B cell (primary cell): ENCODE measurements at regions not wholly inside any gene's neighbourhood (a gene's known extent, or its start where the extent isn't known, plus 50 kb on each side); places are given as distances from the start of the nearest gene placed in this dataset.

Source experiments
- ATAC-seq: fragments of 200-7000 bp; cut with Tn5 transposase; one replicate; pipeline ENCODE4 v1.10.0; 2021; ENCODE audit warnings: low read depth, mild to moderate bottlenecking, moderate number of reproducible peaks, moderate library complexity
- CTCF ChIA-PET: fragments of 350-600 bp; sonication (Branson Sonifier 250); formaldehyde crosslinking; loops from one replicate; lab custom pipeline; 2021; ENCODE audit warnings: antibody characterized with exemption, inconsistent platforms; lab: Charles Lee
- POLR2A ChIA-PET: fragments of 350-600 bp; sonication (Branson Sonifier 250); formaldehyde crosslinking; loops from one replicate; lab custom pipeline; 2021; ENCODE audit warnings: antibody characterized with exemption; lab: Charles Lee
- DNase-seq: peaks from one replicate; pipeline ENCODE4 v3.0.0; 2013
- H2AFZ ChIP-seq: 2 replicates; pipeline ENCODE4 v1.6.1; 2012; ENCODE audit warnings: mild to moderate bottlenecking, low read depth, low read length; ENCODE audit not compliant: insufficient read depth, poor library complexity, severe bottlenecking
- H3K27ac ChIP-seq, 2 donors: 1 replicate in 1 of 2; 2 replicates in 1 of 2; pipeline ENCODE4 v1.5.1; 2012 to 2013; ENCODE audit warnings: low read length in 2 of 2, mild to moderate bottlenecking in 2 of 2, moderate library complexity in 1 of 2
- H3K27me3 ChIP-seq, 4 experiments: fragments of 200-600 bp in 1 of 4; sonication (generic) in 1 of 4; replicated peaks in 1 of 4; 1 replicate in 2 of 4; 2 replicates in 2 of 4; pipeline versions ENCODE4 v1.6.1 to v1.7.0; 2013 to 2016; ENCODE audit warnings: low read length in 3 of 4, mild to moderate bottlenecking in 2 of 4, mixed read lengths in 1 of 4, moderate library complexity in 1 of 4; ENCODE audit not compliant: insufficient read depth in 4 of 4, control insufficient read depth in 3 of 4; ENCODE audit errors: control extremely low read depth in 1 of 4
- H3K36me3 ChIP-seq, 2 experiments: replicated peaks in 1 of 2; 1 replicate in 1 of 2; 2 replicates in 1 of 2; pipeline versions ENCODE4 v1.6.1 to v1.7.1; 2013; ENCODE audit warnings: low read length in 1 of 2; ENCODE audit not compliant: insufficient read depth in 2 of 2, control insufficient read depth in 1 of 2; ENCODE audit errors: control extremely low read depth in 1 of 2, extremely low read depth in 1 of 2
- H3K4me1 ChIP-seq, 2 donors: fragments of 200-600 bp in 1 of 2; sonication (generic) in 1 of 2; 1 replicate in 1 of 2; 2 replicates in 1 of 2; pipeline versions ENCODE4 v1.5.1 to v1.6.1; 2013 to 2017; ENCODE audit warnings: low read length in 2 of 2; ENCODE audit not compliant: control insufficient read depth in 2 of 2, insufficient read depth in 2 of 2
- H3K4me2 ChIP-seq: replicated peaks from 2 replicates; pipeline ENCODE3; 2012; ENCODE audit warnings: mild to moderate bottlenecking, low read depth, low read length; ENCODE audit not compliant: poor library complexity, severe bottlenecking
- H3K4me3 ChIP-seq, 5 experiments: fragments of 200-600 bp in 1 of 5; sonication (generic) in 1 of 5; 1 replicate in 3 of 5; 2 replicates in 2 of 5; pipeline versions ENCODE4 v1.5.1 to v1.7.0; 2011 to 2016; ENCODE audit warnings: low read length in 4 of 5, mild to moderate bottlenecking in 4 of 5, low read depth in 2 of 5, control low read depth in 1 of 5, moderate library complexity in 1 of 5; ENCODE audit not compliant: insufficient read depth in 1 of 5; ENCODE audit errors: control extremely low read depth in 1 of 5, extremely low read depth in 1 of 5
- H3K79me2 ChIP-seq: fragments of 200-600 bp; sonication (generic); one replicate; pipeline ENCODE4 v1.6.0; 2016; ENCODE audit warnings: low read length; ENCODE audit not compliant: control insufficient read depth, insufficient read depth
- H3K9ac ChIP-seq: fragments of 200-600 bp; sonication (generic); 2 replicates; pipeline ENCODE4 v1.6.1; 2017; ENCODE audit warnings: mild to moderate bottlenecking, low read length, moderate library complexity
- H3K9me3 ChIP-seq, 3 donors: one replicate each; pipeline versions ENCODE4 v1.6.1 to v1.7.1; 2013; ENCODE audit warnings: low read length in 2 of 3; ENCODE audit not compliant: control insufficient read depth in 2 of 3, insufficient read depth in 1 of 3; ENCODE audit errors: control extremely low read depth in 1 of 3
- H4K20me1 ChIP-seq: 2 replicates; pipeline ENCODE4 v1.6.0; 2012; ENCODE audit warnings: mild to moderate bottlenecking, low read length; ENCODE audit not compliant: insufficient read depth, control insufficient read depth, poor library complexity, severe bottlenecking
- H3K27ac Mint-ChIP-seq: one replicate; pipeline ENCODE4 v1.8.0; 2021; ENCODE audit warnings: mixed read lengths
- H3K27me3 Mint-ChIP-seq: one replicate; pipeline ENCODE4 v1.8.0; 2021; ENCODE audit warnings: mixed read lengths
- H3K4me1 Mint-ChIP-seq: one replicate; pipeline ENCODE4 v1.8.0; 2021; ENCODE audit warnings: mixed read lengths
- H3K4me3 Mint-ChIP-seq: one replicate; pipeline ENCODE4 v1.8.0; 2021; ENCODE audit warnings: mixed read lengths
- H3K9me3 Mint-ChIP-seq: one replicate; pipeline ENCODE4 v1.8.0; 2022; ENCODE audit warnings: mixed read lengths; ENCODE audit not compliant: insufficient read depth
- EZH2 ChIP-seq: IDR thresholded peaks from 2 replicates; pipeline ENCODE4 v1.6.1; 2012; ENCODE audit warnings: borderline replicate concordance, low read depth, mild to moderate bottlenecking, moderate library complexity, low read length; ENCODE audit not compliant: insufficient read depth, poor library complexity, severe bottlenecking
- WGBS: methylation state at CpG from one replicate; pipeline ENCODE4 v1.1.5; 2013; ENCODE audit warnings: missing lambda C conversion rate; ENCODE audit not compliant: insufficient coverage; 5-methylcytosine and 5-hydroxymethylcytosine counted together
- intact Hi-C: fragments of 100-400 bp; cut with micrococcal nuclease; formaldehyde crosslinking; loops from one replicate; pipeline ENCODE4 v1.10.0; 2022
- TF ChIP-seq, protein P1 (sequence below): fragments of 200-600 bp; IDR thresholded peaks from one replicate; pipeline ENCODE4 v1.8.0; 2022; ENCODE audit warnings: antibody characterized with exemption, mild to moderate bottlenecking

DNA sequence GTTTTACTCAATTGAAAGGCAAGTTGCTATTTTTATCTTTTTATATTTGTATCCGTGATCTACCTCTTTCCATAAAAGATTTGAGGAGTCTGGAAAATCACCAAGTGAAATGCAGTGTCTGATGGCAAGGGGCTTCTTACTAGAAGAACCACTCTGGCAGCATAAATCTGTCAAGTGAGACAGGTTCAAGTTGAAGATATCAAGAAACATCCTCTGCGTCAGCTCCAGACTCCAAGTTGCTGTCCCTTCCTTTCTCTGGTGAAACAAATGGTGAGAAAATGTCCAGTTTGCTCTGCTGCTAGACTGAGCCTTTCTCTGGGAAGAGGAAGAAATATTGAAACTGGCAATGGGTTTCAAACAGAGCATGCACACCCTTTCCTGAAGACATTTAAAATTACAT is 411.2 kb downstream of the PLPP3 start:
- peaks cover 15% of the 10 kb centered on the region for H3K27me3 Mint-ChIP-seq
- no peak overlapping the region for H3K4me3 Mint-ChIP-seq
- 83% methylated on average over 1 of the region's 2 CpGs for WGBS
- H3K9me3 ChIP-seq, result no peaks in the 10 kb centered on the region
- ChIA-PET POLR2A (no interaction called here), CTCF (no interaction called here)
- no peak overlapping the region for H3K9ac ChIP-seq
- peaks cover 0 to 2% (median 0%) of the 10 kb centered on the region in 4 experiments for H3K27me3 ChIP-seq
- ATAC-seq (no peak), DNase-seq (no peak)
- no peak for TF ChIP-seq EZH2
- TF ChIP-seq, protein P1, sequence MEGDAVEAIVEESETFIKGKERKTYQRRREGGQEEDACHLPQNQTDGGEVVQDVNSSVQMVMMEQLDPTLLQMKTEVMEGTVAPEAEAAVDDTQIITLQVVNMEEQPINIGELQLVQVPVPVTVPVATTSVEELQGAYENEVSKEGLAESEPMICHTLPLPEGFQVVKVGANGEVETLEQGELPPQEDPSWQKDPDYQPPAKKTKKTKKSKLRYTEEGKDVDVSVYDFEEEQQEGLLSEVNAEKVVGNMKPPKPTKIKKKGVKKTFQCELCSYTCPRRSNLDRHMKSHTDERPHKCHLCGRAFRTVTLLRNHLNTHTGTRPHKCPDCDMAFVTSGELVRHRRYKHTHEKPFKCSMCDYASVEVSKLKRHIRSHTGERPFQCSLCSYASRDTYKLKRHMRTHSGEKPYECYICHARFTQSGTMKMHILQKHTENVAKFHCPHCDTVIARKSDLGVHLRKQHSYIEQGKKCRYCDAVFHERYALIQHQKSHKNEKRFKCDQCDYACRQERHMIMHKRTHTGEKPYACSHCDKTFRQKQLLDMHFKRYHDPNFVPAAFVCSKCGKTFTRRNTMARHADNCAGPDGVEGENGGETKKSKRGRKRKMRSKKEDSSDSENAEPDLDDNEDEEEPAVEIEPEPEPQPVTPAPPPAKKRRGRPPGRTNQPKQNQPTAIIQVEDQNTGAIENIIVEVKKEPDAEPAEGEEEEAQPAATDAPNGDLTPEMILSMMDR, result no peak
- H3K4me3 ChIP-seq, result no peak overlapping the region
- no peaks in the 10 kb centered on the region for H3K4me1 ChIP-seq
- H3K36me3 ChIP-seq, result no peaks in the 10 kb centered on the region
- H3K27ac ChIP-seq, result no peak overlapping the region
- H3K27ac Mint-ChIP-seq, result no peak overlapping the region
- no peaks in the 10 kb centered on the region for H3K9me3 Mint-ChIP-seq
- intact Hi-C loops, result no loop called here
- H3K4me2 ChIP-seq, result no peak overlapping the region
- no peak overlapping the region for H2AFZ ChIP-seq
- H4K20me1 ChIP-seq, result no peaks in the 10 kb centered on the region
- no peaks in the 10 kb centered on the region for H3K79me2 ChIP-seq
- no peaks in the 10 kb centered on the region for H3K4me1 Mint-ChIP-seq

DNA sequence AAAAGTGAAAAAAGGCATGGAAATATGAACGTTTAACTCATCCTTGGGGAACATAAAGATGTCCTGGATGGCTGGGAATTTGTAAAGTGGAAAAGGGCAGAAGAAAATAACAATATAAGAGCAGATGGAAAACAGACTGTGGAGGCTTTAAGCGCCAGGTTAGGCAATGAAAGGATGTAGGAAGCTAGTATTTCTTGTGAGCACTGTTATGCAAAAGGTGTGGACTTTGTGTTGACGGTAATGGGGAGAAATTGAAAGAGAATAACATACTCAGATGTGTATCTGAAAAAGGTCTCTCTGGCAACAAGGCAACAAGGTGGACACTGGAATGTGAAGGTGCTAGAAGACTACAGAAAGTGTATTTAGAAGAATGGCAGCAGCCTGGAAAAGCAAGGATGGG is 411.8 kb downstream of the PLPP3 start:
- no peak overlapping the region for H3K4me3 Mint-ChIP-seq
- Histone ChIP-seq H3K9me3 (no peaks in the 10 kb centered on the region), H3K4me1 (no peaks in the 10 kb centered on the region), H3K9ac (no peak overlapping the region), H3K36me3 (no peaks in the 10 kb centered on the region), H4K20me1 (no peaks in the 10 kb centered on the region), H3K79me2 (no peaks in the 10 kb centered on the region), H3K27me3 (peaks cover 0 to 2% (median 0%) of the 10 kb centered on the region in 4 experiments), H2AFZ (no peak overlapping the region), H3K4me3 (no peak overlapping the region), H3K27ac (no peak overlapping the region), H3K4me2 (no peak overlapping the region)
- TF ChIP-seq EZH2, result no peak
- TF ChIP-seq, protein P1, result no peak
- WGBS, result 85% methylated on average over 3 of the region's 3 CpGs
- POLR2A ChIA-PET, result no interaction called here
- H3K9me3 Mint-ChIP-seq, result no peaks in the 10 kb centered on the region
- ATAC-seq (no peak), DNase-seq (no peak)
- no peaks in the 10 kb centered on the region for H3K4me1 Mint-ChIP-seq
- peaks cover 15% of the 10 kb centered on the region for H3K27me3 Mint-ChIP-seq
- intact Hi-C loops, result no loop called here
- CTCF ChIA-PET, result no interaction called here
- no peak overlapping the region for H3K27ac Mint-ChIP-seq
